Endothelial cell of umbilical vein (primary cell): ENCODE measurements at regions not wholly inside any gene's neighbourhood (a gene's known extent, or its start where the extent isn't known, plus 50 kb on each side); places are given as distances from the start of the nearest gene placed in this dataset.

Source experiments
- BruUV-seq: library from RNA; stranded (reverse); fragments of 400-500 nt; replicated peaks from 2 replicates; lab custom pipeline; 2021; lab: Mats Ljungman, UMichigan
- CTCF ChIA-PET: fragments of 300-600, 350-600 bp; sonication (Branson Sonifier 250); formaldehyde crosslinking; loops from one replicate; lab custom pipeline; 2021; ENCODE audit warnings: antibody characterized with exemption, inconsistent platforms; lab: Charles Lee
- POLR2A ChIA-PET: fragments of 300-600, 350-600 bp; sonication (Branson Sonifier 250); formaldehyde crosslinking; loops from one replicate; lab custom pipeline; 2021; ENCODE audit warnings: antibody characterized with exemption, inconsistent platforms; lab: Charles Lee
- DNase-seq: peaks from one replicate; pipeline ENCODE4 v3.0.0-alpha.2; 2011; ENCODE audit warnings: low read depth, low spot score
- FAIRE-seq: peaks from 2 replicates; lab custom pipeline; 2011; peaks lifted over from hg19 to GRCh38; lab: Jason Lieb, UNC
- H2AFZ ChIP-seq: 2 replicates; pipeline ENCODE4 v1.6.0; 2012; ENCODE audit warnings: low read depth, low read length, control low read depth, inconsistent platforms
- H3K27ac ChIP-seq: 2 replicates; pipeline ENCODE4 v1.5.1; 2011; ENCODE audit warnings: low read depth, mild to moderate bottlenecking, control low read depth, low read length, moderate library complexity; ENCODE audit not compliant: insufficient read depth
- H3K27me3 ChIP-seq, 2 experiments: 2 replicates each; pipeline versions ENCODE4 v1.6.0 to v1.6.1; 2011; ENCODE audit warnings: low read length in 2 of 2, mixed read lengths in 1 of 2; ENCODE audit not compliant: control insufficient read depth in 2 of 2, insufficient read depth in 2 of 2
- H3K36me3 ChIP-seq, 2 experiments: 2 replicates in 1 of 2; 3 replicates in 1 of 2; pipeline ENCODE4 v1.5.1; 2011; ENCODE audit warnings: low read length in 2 of 2, mild to moderate bottlenecking in 1 of 2, moderate library complexity in 1 of 2; ENCODE audit not compliant: control insufficient read depth in 2 of 2, insufficient read depth in 2 of 2; ENCODE audit errors: extremely low read depth in 1 of 2
- H3K4me1 ChIP-seq: 3 replicates; pipeline ENCODE4 v1.5.1; 2011; ENCODE audit warnings: mild to moderate bottlenecking, low read length; ENCODE audit not compliant: control insufficient read depth, insufficient read depth; ENCODE audit errors: extremely low read depth
- H3K4me2 ChIP-seq: 2 replicates; pipeline ENCODE4 v1.6.1; 2011; ENCODE audit warnings: low read length, control low read depth, mixed read lengths; ENCODE audit not compliant: insufficient read depth
- H3K4me3 ChIP-seq, 3 experiments: fragments of 200-600 bp in 1 of 3; sonication (generic), shearing (Covaris generic) in 1 of 3; replicated peaks in 1 of 3; 2 replicates each; pipeline ENCODE4 v1.5.1; 2011 to 2016; ENCODE audit warnings: control low read depth in 3 of 3, low read length in 3 of 3, mild to moderate bottlenecking in 2 of 3, inconsistent platforms in 1 of 3, low read depth in 1 of 3, moderate library complexity in 1 of 3; ENCODE audit not compliant: insufficient read depth in 1 of 3
- H3K79me2 ChIP-seq: 2 replicates; pipeline ENCODE4 v1.6.0; 2012; ENCODE audit warnings: low read length, inconsistent platforms; ENCODE audit not compliant: control insufficient read depth, insufficient read depth
- H3K9ac ChIP-seq: replicated peaks from 2 replicates; pipeline ENCODE3; 2011; ENCODE audit warnings: low read length, control low read depth; ENCODE audit not compliant: insufficient read depth; ENCODE audit errors: extremely low read depth
- H3K9me1 ChIP-seq: replicated peaks from 3 replicates; pipeline ENCODE4 v1.6.0; 2011; ENCODE audit warnings: mild to moderate bottlenecking, low read length; ENCODE audit not compliant: control insufficient read depth, insufficient read depth; ENCODE audit errors: extremely low read depth
- H3K9me3 ChIP-seq: replicated peaks from 2 replicates; pipeline ENCODE4 v1.5.1; 2012; ENCODE audit warnings: low read length, inconsistent platforms; ENCODE audit not compliant: control insufficient read depth, insufficient read depth
- H4K20me1 ChIP-seq: replicated peaks from 2 replicates; pipeline ENCODE3; 2011; ENCODE audit warnings: mild to moderate bottlenecking, low read length; ENCODE audit not compliant: control insufficient read depth, insufficient read depth; ENCODE audit errors: extremely low read depth
- CTCF ChIP-seq, 2 donors: IDR thresholded peaks; 1 replicate in 1 of 2; 2 replicates in 1 of 2; pipeline ENCODE4 v1.5.1; 2011; ENCODE audit warnings: low read length in 2 of 2, mild to moderate bottlenecking in 2 of 2, moderate library complexity in 2 of 2, control low read depth in 1 of 2, inconsistent platforms in 1 of 2, low read depth in 1 of 2; ENCODE audit not compliant: insufficient read depth in 1 of 2; ENCODE audit errors: extremely low read depth in 1 of 2
- EZH2 ChIP-seq: IDR thresholded peaks from 2 replicates; pipeline ENCODE4 v1.6.1; 2012; ENCODE audit warnings: borderline replicate concordance, low read depth, mild to moderate bottlenecking, moderate library complexity, low read length, inconsistent platforms; ENCODE audit not compliant: severe bottlenecking
- FOS ChIP-seq: IDR thresholded peaks from 2 replicates; pipeline ENCODE4 v1.6.1; 2011; ENCODE audit warnings: mild to moderate bottlenecking, low read length, moderate library complexity, borderline replicate concordance; ENCODE audit not compliant: insufficient read depth
- GATA2 ChIP-seq: IDR thresholded peaks from 2 replicates; pipeline ENCODE4 v1.7.0; 2011; ENCODE audit warnings: low read depth, mild to moderate bottlenecking, moderate library complexity, mixed read lengths, low read length; ENCODE audit not compliant: insufficient read length, insufficient read depth
- JUN ChIP-seq: IDR thresholded peaks from 2 replicates; pipeline ENCODE4 v1.6.1; 2011; ENCODE audit warnings: borderline replicate concordance, low read depth; ENCODE audit not compliant: insufficient read length, insufficient read depth
- MAX ChIP-seq: IDR thresholded peaks from 2 replicates; pipeline ENCODE4 v1.6.1; 2011; ENCODE audit not compliant: insufficient read depth, insufficient read length
- MYC ChIP-seq: IDR thresholded peaks from one replicate; pipeline ENCODE4 v1.6.1; 2011; ENCODE audit warnings: mild to moderate bottlenecking, low read depth, low read length
- POLR2A ChIP-seq: IDR thresholded peaks from 2 replicates; pipeline ENCODE4 v1.6.1; 2012; ENCODE audit warnings: low read depth, mild to moderate bottlenecking, control low read depth, low read length
- POLR2AphosphoS5 ChIP-seq: IDR thresholded peaks from 2 replicates; pipeline ENCODE4 v1.6.1; 2012; ENCODE audit warnings: low read depth, mild to moderate bottlenecking, control low read depth, low read length, moderate library complexity; ENCODE audit not compliant: insufficient read depth
- dilution Hi-C: fragments of 300-500 bp; cut with MboI; formaldehyde crosslinking; loops from one replicate; pipeline ENCODE4 v1.15.0; 2019; ENCODE audit warnings: low sequenced_read_pairs; ENCODE audit not compliant: extremely low pct_ligation_motif_present
- intact Hi-C: fragments of 100-400 bp; cut with micrococcal nuclease; formaldehyde crosslinking; loops from one replicate; pipeline ENCODE4 v1.10.0; 2022

- H3K4me1 ChIP-seq: no peaks in the 10 kb centered on the region
- no peaks in the 10 kb centered on the region for H3K27me3 ChIP-seq
- H3K79me2 ChIP-seq: no peaks in the 10 kb centered on the region
- dilution Hi-C loops: no loop called here
- H3K9ac ChIP-seq: no peak overlapping the region
- ChIA-PET POLR2A (no interaction called here), CTCF (interaction anchor here (1.0 kb wide), 1 partner anchor 26 kb away, joined by 3 read pairs; no protein-coding TSS in a partner anchor)
- no peak for DNase-seq
- no peak overlapping the region for H2AFZ ChIP-seq
- BruUV-seq: no TSS peak
- no peaks in the 10 kb centered on the region for H3K9me1 ChIP-seq
- no peak overlapping the region for H3K27ac ChIP-seq
- TF ChIP-seq FOS (no peak), GATA2 (no peak), POLR2A (no peak), MYC (no peak), POLR2AphosphoS5 (no peak), MAX (no peak), EZH2 (no peak), CTCF (IDR thresholded peaks at IDR 0.05; ENCODE audit: extremely low read depth in 1 of 2, insufficient read depth in 1 of 2, low read depth in 1 of 2, low read length in 2 of 2) (no peak), JUN (no peak)
- intact Hi-C loops: no loop called here
- no peak for FAIRE-seq
- no peak overlapping the region for H3K4me2 ChIP-seq
- H3K36me3 ChIP-seq: no peaks in the 10 kb centered on the region
- H3K9me3 ChIP-seq: no peaks in the 10 kb centered on the region
- H4K20me1 ChIP-seq: no peaks in the 10 kb centered on the region
- no peak overlapping the region for H3K4me3 ChIP-seq
Observed at GRCh38 chr6:2327591-2327990, 82.2 kb upstream of the GMDS start.
